ENCODE measurements at regions not wholly inside any gene's neighbourhood (a gene's known extent, or its start where the extent isn't known, plus 50 kb on each side); places are given as distances from the start of the nearest gene placed in this dataset.

DNA sequence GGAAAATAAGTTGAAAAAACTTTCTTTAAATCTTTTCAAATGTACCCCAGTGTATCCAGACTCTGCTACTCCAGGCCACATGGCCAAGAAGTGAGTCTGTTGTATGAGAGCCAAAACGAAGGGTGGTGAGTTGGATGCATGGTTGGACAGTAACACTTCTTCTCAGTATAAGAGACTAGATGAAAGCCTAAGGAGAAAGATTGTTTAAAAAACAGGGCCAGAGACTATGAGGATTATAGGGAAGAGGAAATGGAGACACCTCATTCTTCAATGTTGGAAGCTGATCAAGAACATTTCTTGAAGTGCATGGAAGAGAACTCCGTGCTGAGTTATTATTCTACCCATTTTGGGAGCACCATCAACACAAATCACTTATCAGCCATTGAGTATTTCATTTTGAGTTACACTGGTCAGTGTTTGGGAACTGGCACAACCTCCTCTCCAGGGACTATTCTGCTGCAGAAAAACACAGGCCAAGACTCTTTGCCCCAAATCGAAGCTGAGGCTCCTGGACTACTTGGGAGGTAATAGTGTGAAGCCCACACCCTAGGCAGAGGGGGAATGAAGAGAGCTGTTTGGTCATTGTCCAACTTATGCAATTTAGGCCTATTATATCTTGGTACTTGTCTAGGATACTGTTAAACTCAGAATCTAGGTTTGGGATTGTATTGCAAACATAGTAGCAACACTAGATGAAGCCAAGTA is 123.0 kb upstream of the SEC61G start:
- Histone ChIP-seq H3K4me1 (no peaks in the 10 kb centered on the region), H3K27ac (no peak overlapping the region), H3K4me3 (no peak overlapping the region), H3K27me3 (ENCODE audit: insufficient read depth in 3 of 3, low read length in 2 of 3) (no peaks in the 10 kb centered on the region), H3K9me3 (no peaks in the 10 kb centered on the region), H3K36me3 (ENCODE audit: insufficient read depth in 1 of 2, low read depth in 1 of 2) (peaks cover 0 to 2% of the 10 kb centered on the region in 2 donors)
- ATAC-seq (no peak), DNase-seq (no peak)
- TF ChIP-seq, protein P1, sequence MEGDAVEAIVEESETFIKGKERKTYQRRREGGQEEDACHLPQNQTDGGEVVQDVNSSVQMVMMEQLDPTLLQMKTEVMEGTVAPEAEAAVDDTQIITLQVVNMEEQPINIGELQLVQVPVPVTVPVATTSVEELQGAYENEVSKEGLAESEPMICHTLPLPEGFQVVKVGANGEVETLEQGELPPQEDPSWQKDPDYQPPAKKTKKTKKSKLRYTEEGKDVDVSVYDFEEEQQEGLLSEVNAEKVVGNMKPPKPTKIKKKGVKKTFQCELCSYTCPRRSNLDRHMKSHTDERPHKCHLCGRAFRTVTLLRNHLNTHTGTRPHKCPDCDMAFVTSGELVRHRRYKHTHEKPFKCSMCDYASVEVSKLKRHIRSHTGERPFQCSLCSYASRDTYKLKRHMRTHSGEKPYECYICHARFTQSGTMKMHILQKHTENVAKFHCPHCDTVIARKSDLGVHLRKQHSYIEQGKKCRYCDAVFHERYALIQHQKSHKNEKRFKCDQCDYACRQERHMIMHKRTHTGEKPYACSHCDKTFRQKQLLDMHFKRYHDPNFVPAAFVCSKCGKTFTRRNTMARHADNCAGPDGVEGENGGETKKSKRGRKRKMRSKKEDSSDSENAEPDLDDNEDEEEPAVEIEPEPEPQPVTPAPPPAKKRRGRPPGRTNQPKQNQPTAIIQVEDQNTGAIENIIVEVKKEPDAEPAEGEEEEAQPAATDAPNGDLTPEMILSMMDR (IDR thresholded peaks at IDR 0.05): no peak
- 39 to 61% (median 46%) methylated on average over 3 of the region's 3 CpGs for WGBS, 3 donors
- intact Hi-C loops (cut with DNase I): no loop called here

DNA sequence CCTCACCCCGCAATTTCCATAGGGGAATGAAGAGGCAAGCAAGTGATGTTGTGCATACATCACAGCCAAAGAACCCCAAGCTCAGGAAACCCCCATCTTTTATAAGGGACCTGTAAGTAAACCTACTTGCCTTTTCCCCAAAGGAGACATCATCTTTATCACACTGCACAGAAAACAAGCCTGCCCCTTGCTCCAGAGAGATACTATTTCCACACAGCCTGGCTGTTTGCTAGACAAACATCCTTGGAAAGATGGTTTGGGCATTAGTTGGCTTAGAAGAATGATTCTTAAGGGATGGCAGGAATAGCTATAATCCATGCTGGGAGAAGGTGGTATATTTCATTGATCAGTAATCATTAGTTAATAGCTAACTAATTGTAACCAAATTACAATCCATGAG is 123.7 kb upstream of the SEC61G start:
- Histone ChIP-seq H3K36me3 (ENCODE audit: insufficient read depth in 1 of 2, low read depth in 1 of 2) (peaks cover 0 to 2% of the 10 kb centered on the region in 2 donors), H3K27ac (no peak overlapping the region), H3K4me1 (no peaks in the 10 kb centered on the region), H3K27me3 (ENCODE audit: insufficient read depth in 3 of 3, low read length in 2 of 3) (no peaks in the 10 kb centered on the region), H3K9me3 (no peaks in the 10 kb centered on the region), H3K4me3 (no peak overlapping the region)
- TF ChIP-seq, protein P1 (IDR thresholded peaks at IDR 0.05): no peak
- DNase-seq (no peak), ATAC-seq (no peak)
- intact Hi-C loops (cut with DNase I): no loop called here
- 96 to 97% (median 97%) methylated on average over 1 of the region's 1 CpG for WGBS, 3 donors

DNA sequence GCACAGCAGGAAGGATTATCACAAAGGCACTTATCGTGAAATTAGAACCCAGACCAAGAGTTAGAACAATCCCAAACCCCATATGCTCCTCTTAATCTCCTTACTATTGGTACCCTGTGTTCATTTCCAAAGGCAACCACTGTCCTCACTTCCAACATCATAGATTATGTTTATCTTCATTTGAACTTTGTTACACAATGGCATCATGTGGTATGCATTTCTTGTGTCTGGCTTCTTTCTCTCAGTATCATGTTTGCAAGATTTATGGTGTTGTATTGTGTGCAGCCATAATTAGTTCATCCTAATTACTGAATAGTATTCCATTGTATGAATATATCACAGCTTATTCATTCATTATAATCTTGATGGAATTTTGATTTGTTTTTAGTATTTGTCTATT is 124.6 kb upstream of the SEC61G start:
- intact Hi-C loops (cut with DNase I): no loop called here
- ATAC-seq: no peak
- Histone ChIP-seq H3K27me3 (ENCODE audit: insufficient read depth in 3 of 3, low read length in 2 of 3) (peaks cover 0 to 4% (median 1%) of the 10 kb centered on the region in 3 donors), H3K9me3 (no peaks in the 10 kb centered on the region), H3K4me3 (no peak overlapping the region), H3K4me1 (no peaks in the 10 kb centered on the region), H3K27ac (no peak overlapping the region), H3K36me3 (ENCODE audit: insufficient read depth in 1 of 2, low read depth in 1 of 2) (peaks cover 0 to 2% of the 10 kb centered on the region in 2 donors)
- DNase-seq: no peak
- WGBS, 3 donors: 78 to 86% (median 82%) methylated on average over 1 of the region's 1 CpG
- TF ChIP-seq, protein P1 (IDR thresholded peaks at IDR 0.05): no peak

DNA sequence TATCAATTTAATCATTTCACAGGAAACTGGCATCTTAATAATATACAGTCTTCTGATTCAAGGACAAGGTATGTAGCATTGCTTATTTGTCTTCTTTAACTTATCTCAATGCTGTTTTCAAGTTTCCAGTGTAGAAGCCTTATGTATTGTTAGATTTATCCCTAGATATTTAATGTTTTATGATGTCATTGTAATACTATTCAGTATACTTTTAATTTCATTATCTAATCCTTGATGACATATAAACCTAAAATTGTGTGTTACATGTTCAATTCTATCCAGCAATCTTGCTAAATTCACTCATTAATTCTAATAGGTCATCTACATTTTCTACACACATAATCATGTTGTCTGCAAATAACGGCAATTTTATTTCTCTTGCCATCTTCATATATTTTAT is 126.3 kb upstream of the SEC61G start:
- no peaks in the 10 kb centered on the region for H3K9me3 ChIP-seq
- H3K36me3 ChIP-seq (ENCODE audit: insufficient read depth in 1 of 2, low read depth in 1 of 2): peaks cover 0 to 2% of the 10 kb centered on the region in 2 donors
- H3K27me3 ChIP-seq (ENCODE audit: insufficient read depth in 3 of 3, low read length in 2 of 3): peaks cover 0 to 13% (median 1%) of the 10 kb centered on the region in 3 donors
- no peak overlapping the region for H3K4me3 ChIP-seq
- intact Hi-C loops (cut with DNase I): no loop called here
- WGBS, 3 donors: 93 to 100% (median 98%) methylated on average over 1 of the region's 1 CpG
- TF ChIP-seq, protein P1 (IDR thresholded peaks at IDR 0.05): no peak
- DNase-seq (no peak), ATAC-seq (no peak)
- no peak overlapping the region for H3K27ac ChIP-seq
- H3K4me1 ChIP-seq: no peaks in the 10 kb centered on the region
